Kidney epithelial cell (primary cell): ENCODE measurements at regions not wholly inside any gene's neighbourhood (a gene's known extent, or its start where the extent isn't known, plus 50 kb on each side); places are given as distances from the start of the nearest gene placed in this dataset.

ENCODE experiments used
- DNase-seq: peaks from one replicate; pipeline ENCODE4 v3.0.0-alpha.2; 2010; ENCODE audit warnings: low read depth
- H3K27me3 ChIP-seq: 2 replicates; pipeline ENCODE4 v1.6.0; 2011; ENCODE audit warnings: low read length; ENCODE audit not compliant: control insufficient read depth, insufficient read depth
- H3K36me3 ChIP-seq: 2 replicates; pipeline ENCODE4 v1.5.1; 2011; ENCODE audit warnings: low read length; ENCODE audit not compliant: control insufficient read depth, insufficient read depth
- H3K4me3 ChIP-seq: 2 replicates; pipeline ENCODE4 v1.5.1; 2011; ENCODE audit warnings: low read depth, mild to moderate bottlenecking, control low read depth, low read length
- CTCF ChIP-seq: IDR thresholded peaks from 2 replicates; pipeline ENCODE4 v1.5.1; 2011; ENCODE audit warnings: mild to moderate bottlenecking, moderate library complexity, low read length, control low read depth, inconsistent platforms; ENCODE audit not compliant: insufficient read depth, poor library complexity, severe bottlenecking

GRCh38 chr11:134691985-134692384 is 279.9 kb upstream of the B3GAT1 start:
- Histone ChIP-seq H3K36me3 (no peaks in the 10 kb centered on the region), H3K27me3 (no peaks in the 10 kb centered on the region), H3K4me3 (no peak overlapping the region)
- TF ChIP-seq CTCF = no peak
- DNase-seq = no peak

- no peaks in the 10 kb centered on the region for H3K36me3 ChIP-seq
- no peak for TF ChIP-seq CTCF
- no peak overlapping the region for H3K4me3 ChIP-seq
- no peak for DNase-seq
- H3K27me3 ChIP-seq = no peaks in the 10 kb centered on the region
These were observed 279.3 kb upstream of the B3GAT1 start for GRCh38 chr11:134691295-134691873.

DNA sequence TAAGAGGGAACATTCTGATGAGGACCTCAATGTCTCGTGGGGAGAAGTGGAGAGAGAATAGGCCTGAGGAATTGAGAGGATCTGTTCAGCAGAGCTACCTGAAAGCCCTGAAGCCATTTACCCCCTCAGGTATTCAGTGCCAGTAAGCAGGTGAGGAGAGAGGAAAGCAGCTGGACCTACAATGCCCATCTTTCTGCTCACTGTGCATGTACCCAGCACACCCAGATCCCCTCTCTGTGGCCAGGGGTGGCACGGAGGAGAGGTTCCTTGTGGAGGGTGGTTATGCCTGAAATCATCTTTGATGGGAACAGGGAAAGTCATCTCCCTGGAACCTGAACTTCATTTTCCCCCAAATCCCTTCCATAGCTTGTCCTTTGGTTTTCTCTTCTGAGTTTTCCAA is 277.8 kb upstream of the B3GAT1 start:
- no peaks in the 10 kb centered on the region for H3K36me3 ChIP-seq
- H3K4me3 ChIP-seq = no peak overlapping the region
- DNase-seq = no peak
- no peak for TF ChIP-seq CTCF
- H3K27me3 ChIP-seq = no peaks in the 10 kb centered on the region

DNA sequence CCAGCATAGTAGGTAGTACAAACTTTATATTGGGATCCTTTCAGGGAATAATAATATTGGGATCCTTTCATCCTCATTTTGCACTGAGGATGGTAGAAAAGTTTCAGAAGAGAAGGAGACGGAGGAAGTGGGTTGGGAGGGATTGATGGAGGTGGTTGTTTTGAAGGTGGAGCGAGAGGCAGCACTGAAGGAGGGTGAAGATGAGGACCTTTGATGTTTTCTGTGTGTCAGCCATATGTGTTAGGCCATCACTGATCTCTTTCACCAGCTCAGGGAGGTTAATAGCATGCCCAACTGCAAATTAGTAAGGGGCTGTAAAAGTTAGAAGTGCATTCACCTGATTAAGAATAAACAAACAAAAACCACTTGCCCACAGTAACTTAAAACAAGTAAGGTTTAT is 275.5 kb upstream of the B3GAT1 start:
- Histone ChIP-seq H3K27me3 (no peaks in the 10 kb centered on the region), H3K36me3 (no peaks in the 10 kb centered on the region), H3K4me3 (no peak overlapping the region)
- TF ChIP-seq CTCF = no peak
- no peak for DNase-seq

GRCh38 chr11:134686460-134687061 is 274.5 kb upstream of the B3GAT1 start:
- no peak for DNase-seq
- no peaks in the 10 kb centered on the region for H3K27me3 ChIP-seq

More at GRCh38 chr11:134686460-134687061, 274.5 kb upstream of the B3GAT1 start:
- no peak for TF ChIP-seq CTCF
- H3K36me3 ChIP-seq = no peaks in the 10 kb centered on the region
- no peak overlapping the region for H3K4me3 ChIP-seq
